AG04450 (cell line): ENCODE measurements at regions not wholly inside any gene's neighbourhood (a gene's known extent, or its start where the extent isn't known, plus 50 kb on each side); places are given as distances from the start of the nearest gene placed in this dataset.

Experiments
- CTCF ChIA-PET: fragments of 300-600, 350-600 bp; formaldehyde crosslinking; extraction: SDS; loops from one replicate; lab custom pipeline; 2022; ENCODE audit warnings: antibody characterized with exemption, inconsistent platforms; lab: Charles Lee
- POLR2A ChIA-PET: fragments of 350-600 bp; formaldehyde crosslinking; extraction: SDS; loops from one replicate; lab custom pipeline; 2021; ENCODE audit warnings: antibody characterized with exemption, inconsistent platforms; lab: Yijun Ruan, JAX
- DNase-seq: peaks from one replicate; pipeline ENCODE4 v3.0.0-alpha.2; 2011; ENCODE audit warnings: low read depth, low spot score
- H3K27ac ChIP-seq: one replicate; pipeline ENCODE4 v1.5.1; 2012; ENCODE audit warnings: low read depth, low read length, control low read depth
- H3K27me3 ChIP-seq: one replicate; pipeline ENCODE4 v1.6.0; 2012; ENCODE audit warnings: low read length; ENCODE audit not compliant: control insufficient read depth, insufficient read depth
- H3K4me3 ChIP-seq: 2 replicates; pipeline ENCODE4 v1.5.1; 2011; ENCODE audit warnings: mild to moderate bottlenecking, low read depth, low read length, control low read depth
- H3K9me3 ChIP-seq: 2 replicates; pipeline ENCODE4 v1.5.1; 2012; ENCODE audit warnings: low read length; ENCODE audit not compliant: control insufficient read depth, insufficient read depth
- CTCF ChIP-seq: IDR thresholded peaks from 2 replicates; pipeline ENCODE4 v1.5.1; 2011; ENCODE audit warnings: low read depth, low read length, control low read depth, inconsistent platforms

GRCh38 chrX:39171686-39172085 lies 370.4 kb downstream of the MID1IP1 start:
- DNase-seq = no peak
- no peak overlapping the region for H3K4me3 ChIP-seq
- H3K27me3 ChIP-seq = no peaks in the 10 kb centered on the region
- H3K9me3 ChIP-seq = no peaks in the 10 kb centered on the region
- no peak overlapping the region for H3K27ac ChIP-seq
- ChIA-PET CTCF (no interaction called here), POLR2A (no interaction called here)
- no peak for TF ChIP-seq CTCF

GRCh38 chrX:39174241-39174771 lies 373.0 kb downstream of the MID1IP1 start:
- Histone ChIP-seq H3K27me3 (no peaks in the 10 kb centered on the region), H3K9me3 (no peaks in the 10 kb centered on the region), H3K27ac (no peak overlapping the region), H3K4me3 (no peak overlapping the region)
- CTCF ChIA-PET = no interaction called here
- no peak for TF ChIP-seq CTCF
- DNase-seq = no peak
- POLR2A ChIA-PET = no interaction called here

GRCh38 chrX:39174772-39175417 lies 373.6 kb downstream of the MID1IP1 start:
- Histone ChIP-seq H3K27ac (no peak overlapping the region), H3K9me3 (no peaks in the 10 kb centered on the region), H3K27me3 (no peaks in the 10 kb centered on the region), H3K4me3 (no peak overlapping the region)
- POLR2A ChIA-PET = no interaction called here
- CTCF ChIA-PET = no interaction called here
- DNase-seq = no peak
- TF ChIP-seq CTCF = no peak

GRCh38 chrX:39175418-39176057 lies 374.3 kb downstream of the MID1IP1 start:
- ChIA-PET POLR2A (no interaction called here), CTCF (no interaction called here)
- no peaks in the 10 kb centered on the region for H3K27me3 ChIP-seq
- no peak for DNase-seq
- H3K27ac ChIP-seq = no peak overlapping the region
- H3K9me3 ChIP-seq = no peaks in the 10 kb centered on the region
- TF ChIP-seq CTCF = no peak
- H3K4me3 ChIP-seq = no peak overlapping the region

GRCh38 chrX:39176105-39176504 lies 374.8 kb downstream of the MID1IP1 start:
- Histone ChIP-seq H3K27ac (no peak overlapping the region), H3K27me3 (no peaks in the 10 kb centered on the region), H3K9me3 (no peaks in the 10 kb centered on the region), H3K4me3 (no peak overlapping the region)
- no peak for DNase-seq
- CTCF ChIA-PET = no interaction called here
- POLR2A ChIA-PET = no interaction called here
- TF ChIP-seq CTCF = no peak
